ENCODE measurements at regions not wholly inside any gene's neighbourhood (a gene's known extent, or its start where the extent isn't known, plus 50 kb on each side); places are given as distances from the start of the nearest gene placed in this dataset.

- Histone ChIP-seq H3K79me1 (ENCODE audit: low read depth in 1 of 2, low read length in 2 of 2) (no peaks in the 10 kb centered on the region; a peak in 1 of 4 replicates), H2AFZ (replicated peaks; ENCODE audit: low read length, poor library complexity) (no peak overlapping the region), H2BK20ac (ENCODE audit: low read depth, low read length) (no peak overlapping the region), H3K23ac (ENCODE audit: low read depth, low read length) (no peak overlapping the region), H2AK5ac (ENCODE audit: low read depth, low read length) (no peak overlapping the region), H2AK9ac (replicated peaks; ENCODE audit: low read depth, low read length, poor library complexity) (no peak overlapping the region), H3K27ac (ENCODE audit: insufficient read depth, low read length) (no peak overlapping the region), H2BK120ac (ENCODE audit: low read depth, low read length) (no peak overlapping the region; the same call in none of the 2 replicates), H3K18ac (ENCODE audit: low read depth, low read length) (no peak overlapping the region), H3K9ac (ENCODE audit: low read depth, low read length) (no peak overlapping the region), H3K14ac (replicated peaks; ENCODE audit: low read depth, low read length) (no peak overlapping the region), H4K91ac (ENCODE audit: insufficient read depth, low read depth, low read length) (no peak overlapping the region), H4K20me1 (ENCODE audit: insufficient read depth, low read length) (no peaks in the 10 kb centered on the region), H3K9me1 (ENCODE audit: insufficient read depth, low read length) (peaks cover 13% of the 10 kb centered on the region), H3K4me2 (ENCODE audit: low read depth, low read length) (no peak overlapping the region), H3K27me3 (ENCODE audit: control insufficient read depth, insufficient read depth, low read length) (no peaks in the 10 kb centered on the region), H2BK5ac (ENCODE audit: low read depth, low read length, poor library complexity, severe bottlenecking) (no peak overlapping the region), H3K4me3 (ENCODE audit: insufficient read depth, low read depth, low read length) (no peak overlapping the region), H3K36me3 (ENCODE audit: control insufficient read depth, insufficient read depth, low read length) (no peaks in the 10 kb centered on the region), H3K4me1 (ENCODE audit: control insufficient read depth, insufficient read depth, low read length) (peaks cover 5% of the 10 kb centered on the region), H4K8ac (ENCODE audit: low read depth in 2 of 2, low read length in 2 of 2) (no peak overlapping the region), H3K4ac (ENCODE audit: low read depth, low read length) (no peak overlapping the region), H3K9me3 (ENCODE audit: control insufficient read depth, insufficient read depth, low read length) (no peaks in the 10 kb centered on the region), H2BK15ac (ENCODE audit: low read depth, low read length) (no peak overlapping the region), H4K5ac (ENCODE audit: low read depth, low read length) (no peak overlapping the region), H3K56ac (ENCODE audit: extremely low read depth, insufficient read depth, low read length) (no peak overlapping the region)
- CTCF ChIA-PET: no interaction called here
- intact Hi-C loops (cut with micrococcal nuclease) (no loop called here), dilution Hi-C loops (cut with HindIII; ENCODE audit: low sequenced_read_pairs, unreplicated experiment) (no loop called here), in situ Hi-C loops (cut with MboI; ENCODE audit: low sequenced_read_pairs) (no loop called here)
- BruUV-seq (replicated peaks): no TSS peak
- no peak for ATAC-seq (ENCODE audit: low read depth)
- TF ChIP-seq RAD21 (IDR thresholded peaks at IDR 0.05; ENCODE audit: low read length) (no peak), RCOR1 (IDR thresholded peaks at IDR 0.05; ENCODE audit: insufficient replicate concordance, low read length) (no peak), BHLHE40 (IDR thresholded peaks at IDR 0.05; ENCODE audit: low read depth, low read length) (no peak), NFE2L2 (IDR thresholded peaks at IDR 0.05; ENCODE audit: low read depth, low read length) (no peak), MAFK (IDR thresholded peaks at IDR 0.05; ENCODE audit: low read depth, low read length) (no peak), CTCF (conservative IDR thresholded peaks at IDR 0.05; ENCODE audit: low read depth, low read length) (no peak)
- WGBS, 2 experiments (ENCODE audit: extremely low coverage in 2 of 2, insufficient read length in 1 of 2): 100% methylated on average over 4 of the region's 6 CpGs; no CpG with 5 or more reads in 1 of the 2 experiments
- POLR2A ChIA-PET (ENCODE audit: unreplicated experiment): no interaction called here
- DNase-seq: no peak
These were observed 159.7 kb upstream of the SLC1A4 start for GRCh38 chr2:64829525-64829924.

Data from IMR-90 (cell line).